IMR-90 (cell line): ENCODE measurements at regions not wholly inside any gene's neighbourhood (a gene's known extent, or its start where the extent isn't known, plus 50 kb on each side); places are given as distances from the start of the nearest gene placed in this dataset.

Experiments used
- ATAC-seq: fragments of 200-7000 bp; cut with Tn5 transposase; 2 replicates; pipeline ENCODE4 v1.9.1; 2020; ENCODE audit warnings: low read depth, mild to moderate bottlenecking, moderate library complexity
- BruUV-seq: library from RNA; stranded (reverse); fragments of 400-500 nt; replicated peaks from 2 replicates; lab custom pipeline; 2021; lab: Mats Ljungman, UMichigan
- CTCF ChIA-PET: fragments of 300-600 bp; formaldehyde crosslinking; extraction: SDS; loops from one replicate; lab custom pipeline; 2021; ENCODE audit warnings: antibody characterized with exemption; lab: Yijun Ruan, JAX
- POLR2A ChIA-PET: fragments of 300-600 bp; sonication (Branson Sonifier 250); formaldehyde crosslinking; loops from one replicate; lab custom pipeline; 2022; ENCODE audit warnings: antibody characterized with exemption; ENCODE audit not compliant: unreplicated experiment; lab: Charles Lee
- DNase-seq: peaks from one replicate; pipeline ENCODE4 v3.0.0; 2013
- H2AFZ ChIP-seq: replicated peaks from 2 replicates; pipeline ENCODE3; 2013; ENCODE audit warnings: low read length, mild to moderate bottlenecking; ENCODE audit not compliant: poor library complexity
- H2AK5ac ChIP-seq: 2 replicates; pipeline ENCODE4 v1.6.1; 2013; ENCODE audit warnings: low read depth, low read length, inconsistent platforms
- H2AK9ac ChIP-seq: replicated peaks from 2 replicates; pipeline ENCODE3; 2013; ENCODE audit warnings: mild to moderate bottlenecking, low read depth, low read length, moderate library complexity; ENCODE audit not compliant: poor library complexity
- H2BK120ac ChIP-seq: 2 replicates; pipeline ENCODE4 v1.6.1; 2013; ENCODE audit warnings: low read depth, low read length, inconsistent platforms
- H2BK15ac ChIP-seq: 3 replicates; pipeline ENCODE4 v1.6.1; 2013; ENCODE audit warnings: low read depth, low read length, inconsistent platforms
- H2BK20ac ChIP-seq: 2 replicates; pipeline ENCODE4 v1.6.1; 2013; ENCODE audit warnings: low read depth, mild to moderate bottlenecking, inconsistent platforms, low read length, moderate library complexity
- H2BK5ac ChIP-seq: 2 replicates; pipeline ENCODE4 v1.6.1; 2013; ENCODE audit warnings: mild to moderate bottlenecking, low read depth, low read length, inconsistent platforms; ENCODE audit not compliant: poor library complexity, severe bottlenecking
- H3K14ac ChIP-seq: replicated peaks from 2 replicates; pipeline ENCODE4 v1.6.1; 2013; ENCODE audit warnings: low read depth, low read length, inconsistent platforms
- H3K18ac ChIP-seq: 2 replicates; pipeline ENCODE4 v1.6.1; 2013; ENCODE audit warnings: low read depth, low read length, control low read depth
- H3K23ac ChIP-seq: 2 replicates; pipeline ENCODE4 v1.6.1; 2013; ENCODE audit warnings: low read depth, low read length, inconsistent platforms
- H3K27ac ChIP-seq: 2 replicates; pipeline ENCODE4 v1.5.1; 2013; ENCODE audit warnings: mild to moderate bottlenecking, control low read depth, low read length; ENCODE audit not compliant: insufficient read depth
- H3K27me3 ChIP-seq: 2 replicates; pipeline ENCODE4 v1.6.1; 2013; ENCODE audit warnings: low read length; ENCODE audit not compliant: control insufficient read depth, insufficient read depth
- H3K36me3 ChIP-seq: 2 replicates; pipeline ENCODE4 v1.6.1; 2013; ENCODE audit warnings: low read length, mixed read lengths; ENCODE audit not compliant: control insufficient read depth, insufficient read depth
- H3K4ac ChIP-seq: 2 replicates; pipeline ENCODE4 v1.6.1; 2013; ENCODE audit warnings: low read depth, low read length, inconsistent platforms
- H3K4me1 ChIP-seq: 2 replicates; pipeline ENCODE4 v1.6.1; 2013; ENCODE audit warnings: low read length, mixed read lengths; ENCODE audit not compliant: control insufficient read depth, insufficient read depth
- H3K4me2 ChIP-seq: 2 replicates; pipeline ENCODE4 v1.6.1; 2013; ENCODE audit warnings: low read depth, mild to moderate bottlenecking, control low read depth, low read length, moderate library complexity
- H3K4me3 ChIP-seq: 2 replicates; pipeline ENCODE4 v1.5.1; 2013; ENCODE audit warnings: low read depth, mild to moderate bottlenecking, control low read depth, low read length, moderate library complexity; ENCODE audit not compliant: insufficient read depth
- H3K56ac ChIP-seq: 2 replicates; pipeline ENCODE4 v1.6.1; 2013; ENCODE audit warnings: low read length, inconsistent platforms; ENCODE audit not compliant: insufficient read depth; ENCODE audit errors: extremely low read depth
- H3K79me1 ChIP-seq, 2 experiments: 2 replicates each; pipeline ENCODE4 v1.6.1; 2013; ENCODE audit warnings: low read length in 2 of 2, inconsistent platforms in 1 of 2, low read depth in 1 of 2
- H3K9ac ChIP-seq: 2 replicates; pipeline ENCODE4 v1.6.1; 2013; ENCODE audit warnings: low read depth, low read length, control low read depth
- H3K9me1 ChIP-seq: 2 replicates; pipeline ENCODE4 v1.6.1; 2013; ENCODE audit warnings: low read length, inconsistent platforms; ENCODE audit not compliant: insufficient read depth
- H3K9me3 ChIP-seq: 2 replicates; pipeline ENCODE4 v1.6.1; 2013; ENCODE audit warnings: low read length; ENCODE audit not compliant: control insufficient read depth, insufficient read depth
- H4K20me1 ChIP-seq: 2 replicates; pipeline ENCODE4 v1.6.1; 2013; ENCODE audit warnings: low read length, inconsistent platforms; ENCODE audit not compliant: insufficient read depth
- H4K5ac ChIP-seq: 2 replicates; pipeline ENCODE4 v1.6.1; 2013; ENCODE audit warnings: mild to moderate bottlenecking, low read depth, low read length, control low read depth
- H4K8ac ChIP-seq, 2 experiments: 2 replicates each; pipeline ENCODE4 v1.6.1; 2013; ENCODE audit warnings: low read depth in 2 of 2, low read length in 2 of 2, control low read depth in 1 of 2, inconsistent platforms in 1 of 2
- H4K91ac ChIP-seq: 2 replicates; pipeline ENCODE4 v1.6.1; 2013; ENCODE audit warnings: low read depth, low read length, inconsistent platforms; ENCODE audit not compliant: insufficient read depth
- MAZ ChIP-seq: IDR thresholded peaks from 2 replicates; pipeline ENCODE4 v1.6.1; 2012; ENCODE audit warnings: low read depth, mild to moderate bottlenecking, low read length, improper control_type of control experiment, moderate library complexity, borderline replicate concordance
- WGBS, 2 experiments: methylation state at CpG; one replicate each; pipeline versions ENCODE4 v1.1.5 to v1.1.7; 2013; ENCODE audit warnings: missing lambda C conversion rate in 2 of 2; ENCODE audit not compliant: insufficient read length in 1 of 2; ENCODE audit errors: extremely low coverage in 2 of 2; 5-methylcytosine and 5-hydroxymethylcytosine counted together
- dilution Hi-C: fragments of 300-500 bp; cut with HindIII; formaldehyde crosslinking; loops from one replicate; pipeline ENCODE4 v1.14.3; 2018; ENCODE audit warnings: low sequenced_read_pairs; ENCODE audit not compliant: unreplicated experiment
- in situ Hi-C: fragments of 300-500 bp; cut with MboI; formaldehyde crosslinking; loops from 3 replicates; pipeline ENCODE4 v1.14.3; 2019; ENCODE audit warnings: low sequenced_read_pairs, inconsistent platforms, mixed read lengths
- intact Hi-C: fragments of 100-400 bp; cut with micrococcal nuclease; formaldehyde crosslinking; loops from 2 replicates; pipeline ENCODE4 v1.10.0; 2022
- TF ChIP-seq, protein P1 (sequence below): fragments of 150-350 bp; IDR thresholded peaks from 2 replicates; pipeline ENCODE4 v1.6.1; 2017; ENCODE audit warnings: mild to moderate bottlenecking, antibody characterized with exemption, low read length, low read depth
- TF ChIP-seq, protein P2 (sequence below): fragments of 150-350 bp; IDR thresholded peaks from 2 replicates; pipeline ENCODE4 v1.6.1; 2016; ENCODE audit warnings: low read depth, mild to moderate bottlenecking, low read length, moderate library complexity, borderline replicate concordance

DNA sequence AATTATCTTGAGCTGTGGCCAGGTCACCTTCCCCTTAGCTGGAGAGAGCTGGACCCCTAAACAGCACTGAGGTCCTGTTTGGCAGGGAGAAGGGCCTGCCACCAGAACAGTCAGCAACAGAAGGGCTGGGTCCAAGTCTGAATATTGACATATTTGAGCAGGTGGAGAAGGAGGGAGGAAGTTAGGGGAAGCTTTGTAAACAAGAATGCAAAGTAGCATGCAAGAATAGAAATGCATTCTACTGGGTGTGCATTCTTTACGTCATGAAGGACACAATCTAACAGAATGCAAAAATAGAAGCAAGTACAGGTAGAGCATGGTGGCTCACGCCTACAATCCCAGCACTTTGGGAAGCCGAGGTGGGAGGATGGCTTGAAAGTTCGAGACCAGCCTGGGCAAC, 100.5 kb downstream of the QRSL1 start:
- Histone ChIP-seq H3K9me1 (no peaks in the 10 kb centered on the region), H3K4me1 (no peaks in the 10 kb centered on the region), H3K9me3 (no peaks in the 10 kb centered on the region), H3K79me1 (no peaks in the 10 kb centered on the region), H4K91ac (no peak overlapping the region), H3K4ac (no peak overlapping the region), H3K27ac (no peak overlapping the region), H3K23ac (no peak overlapping the region), H2BK120ac (no peak overlapping the region), H3K36me3 (no peaks in the 10 kb centered on the region), H2AK5ac (no peak overlapping the region), H2AK9ac (no peak overlapping the region), H3K56ac (no peak overlapping the region), H3K9ac (no peak overlapping the region), H3K27me3 (peaks cover 13% of the 10 kb centered on the region), H4K20me1 (no peaks in the 10 kb centered on the region), H3K4me2 (no peak overlapping the region), H2BK15ac (no peak overlapping the region), H2BK20ac (no peak overlapping the region), H2BK5ac (no peak overlapping the region), H3K14ac (no peak overlapping the region), H2AFZ (no peak overlapping the region), H4K8ac (no peak overlapping the region), H3K4me3 (no peak overlapping the region), H3K18ac (no peak overlapping the region), H4K5ac (no peak overlapping the region)
- ATAC-seq (no peak), DNase-seq (no peak)
- BruUV-seq: no TSS peak
- 56% methylated on average over 4 of the region's 4 CpGs; no CpG with 5 or more reads in 1 of the 2 experiments for WGBS, 2 experiments
- intact Hi-C loops (no loop called here), dilution Hi-C loops (no loop called here), in situ Hi-C loops (no loop called here)
- ChIA-PET CTCF (no interaction called here), POLR2A (no interaction called here)
- TF ChIP-seq, protein P1, sequence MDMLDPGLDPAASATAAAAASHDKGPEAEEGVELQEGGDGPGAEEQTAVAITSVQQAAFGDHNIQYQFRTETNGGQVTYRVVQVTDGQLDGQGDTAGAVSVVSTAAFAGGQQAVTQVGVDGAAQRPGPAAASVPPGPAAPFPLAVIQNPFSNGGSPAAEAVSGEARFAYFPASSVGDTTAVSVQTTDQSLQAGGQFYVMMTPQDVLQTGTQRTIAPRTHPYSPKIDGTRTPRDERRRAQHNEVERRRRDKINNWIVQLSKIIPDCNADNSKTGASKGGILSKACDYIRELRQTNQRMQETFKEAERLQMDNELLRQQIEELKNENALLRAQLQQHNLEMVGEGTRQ: no peak
- TF ChIP-seq MAZ: no peak
- TF ChIP-seq, protein P2, sequence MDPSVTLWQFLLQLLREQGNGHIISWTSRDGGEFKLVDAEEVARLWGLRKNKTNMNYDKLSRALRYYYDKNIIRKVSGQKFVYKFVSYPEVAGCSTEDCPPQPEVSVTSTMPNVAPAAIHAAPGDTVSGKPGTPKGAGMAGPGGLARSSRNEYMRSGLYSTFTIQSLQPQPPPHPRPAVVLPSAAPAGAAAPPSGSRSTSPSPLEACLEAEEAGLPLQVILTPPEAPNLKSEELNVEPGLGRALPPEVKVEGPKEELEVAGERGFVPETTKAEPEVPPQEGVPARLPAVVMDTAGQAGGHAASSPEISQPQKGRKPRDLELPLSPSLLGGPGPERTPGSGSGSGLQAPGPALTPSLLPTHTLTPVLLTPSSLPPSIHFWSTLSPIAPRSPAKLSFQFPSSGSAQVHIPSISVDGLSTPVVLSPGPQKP: no peak
